ENCODE measurements at regions not wholly inside any gene's neighbourhood (a gene's known extent, or its start where the extent isn't known, plus 50 kb on each side); places are given as distances from the start of the nearest gene placed in this dataset.
"Not testable (repeated sequence)": the region's sequence is repeated elsewhere in the genome, so short reads cannot be mapped to it uniquely, and the experiment has no call there.

GRCh38 chr6:11323666-11324452, 91.4 kb upstream of the NEDD9 start:
- peak; percentile 58 for DNase-seq

GRCh38 chr6:11322252-11322885, 89.9 kb upstream of the NEDD9 start:
- no peak for DNase-seq

- no peak for DNase-seq
Measured at GRCh38 chr6:11320914-11321597, 88.6 kb upstream of the NEDD9 start.

- DNase-seq = no peak
Measured at GRCh38 chr6:11318835-11319813, 86.7 kb upstream of the NEDD9 start.

- DNase-seq = peak; percentile 83
Measured at GRCh38 chr6:11317885-11318771, 85.7 kb upstream of the NEDD9 start.

- DNase-seq = no peak
Measured at GRCh38 chr6:11315743-11316437, 83.4 kb upstream of the NEDD9 start.

- DNase-seq = no peak
Measured at GRCh38 chr6:11313207-11313606, 80.7 kb upstream of the NEDD9 start.

- no peak for DNase-seq
Measured at GRCh38 chr6:11311970-11312369, 79.5 kb upstream of the NEDD9 start.

- DNase-seq = no peak
Measured at GRCh38 chr6:11309947-11310665, 77.6 kb upstream of the NEDD9 start.

GRCh38 chr6:11307226-11307625, 74.8 kb upstream of the NEDD9 start:
- DNase-seq = no peak

- DNase-seq = no peak
Measured at GRCh38 chr6:11304946-11305345, 72.5 kb upstream of the NEDD9 start.

GRCh38 chr6:11299876-11300428, 67.5 kb upstream of the NEDD9 start:
- not testable (repeated sequence) for DNase-seq

GRCh38 chr6:11299421-11299784, 66.9 kb upstream of the NEDD9 start:
- DNase-seq = not testable (repeated sequence)

GRCh38 chr6:11298651-11299420, 66.4 kb upstream of the NEDD9 start:
- DNase-seq = no peak

GRCh38 chr6:11297376-11297729, 64.9 kb upstream of the NEDD9 start:
- no peak for DNase-seq

- DNase-seq = no peak
Measured at GRCh38 chr6:11296449-11297375, 64.2 kb upstream of the NEDD9 start.

GRCh38 chr6:11295969-11296368, 63.5 kb upstream of the NEDD9 start:
- DNase-seq = no peak

- no peak for DNase-seq
Measured at GRCh38 chr6:11294228-11294627, 61.8 kb upstream of the NEDD9 start.

Measured in femur (tissue), 1 donor.